NOMO-1 treated with dmso at 0.1 percent for 144 hours (cell line): ENCODE measurements at regions not wholly inside any gene's neighbourhood (a gene's known extent, or its start where the extent isn't known, plus 50 kb on each side); places are given as distances from the start of the nearest gene placed in this dataset.
"Not testable (repeated sequence)": the region's sequence is repeated elsewhere in the genome, so short reads cannot be mapped to it uniquely, and the experiment has no call there.

Experiments used
- DNase-seq: peaks from one replicate; lab custom pipeline; 2025; ENCODE audit not compliant: unreplicated experiment; lab: John Stamatoyannopoulos, UW

GRCh38 chr1:217138799-217139466 is 415.7 kb upstream of the ESRRG start:
- DNase-seq, result no peak

GRCh38 chr1:217138173-217138765 is 415.0 kb upstream of the ESRRG start:
- DNase-seq, result no peak

- no peak for DNase-seq
These were observed 414.1 kb upstream of the ESRRG start for GRCh38 chr1:217137210-217137881.

- DNase-seq, result no peak
These were observed 413.6 kb upstream of the ESRRG start for GRCh38 chr1:217136895-217137205.

GRCh38 chr1:217135987-217136894 is 413.0 kb upstream of the ESRRG start:
- DNase-seq, result no peak

GRCh38 chr1:217135569-217135915 is 412.3 kb upstream of the ESRRG start:
- no peak for DNase-seq

GRCh38 chr1:217134857-217135568 is 411.8 kb upstream of the ESRRG start:
- no peak for DNase-seq

GRCh38 chr1:217133958-217134856 is 411.0 kb upstream of the ESRRG start:
- DNase-seq, result no peak

GRCh38 chr1:217133092-217133491 is 409.9 kb upstream of the ESRRG start:
- DNase-seq, result no peak

- DNase-seq, result not testable (repeated sequence)
These were observed 400.1 kb upstream of the ESRRG start for GRCh38 chr1:217123340-217123739.

GRCh38 chr1:217117973-217118465 is 394.8 kb upstream of the ESRRG start:
- no peak for DNase-seq

GRCh38 chr1:217115404-217116380 is 392.5 kb upstream of the ESRRG start:
- peak; percentile 5 for DNase-seq

- no peak for DNase-seq
These were observed 386.7 kb upstream of the ESRRG start for GRCh38 chr1:217109928-217110327.

GRCh38 chr1:217106231-217106901 is 383.1 kb upstream of the ESRRG start:
- no peak for DNase-seq

- no peak for DNase-seq
These were observed 382.2 kb upstream of the ESRRG start for GRCh38 chr1:217105437-217105836.

GRCh38 chr1:217097819-217098218 is 374.6 kb upstream of the ESRRG start:
- no peak for DNase-seq

GRCh38 chr1:217096200-217096599 is 373.0 kb upstream of the ESRRG start:
- no peak for DNase-seq

GRCh38 chr1:217095050-217095622 is 371.9 kb upstream of the ESRRG start:
- DNase-seq, result no peak
